ENCODE measurements at regions not wholly inside any gene's neighbourhood (a gene's known extent, or its start where the extent isn't known, plus 50 kb on each side); places are given as distances from the start of the nearest gene placed in this dataset.

- DNase-seq = no peak
- Histone ChIP-seq H3K4ac (ENCODE audit: low read depth, low read length) (no peak overlapping the region), H4K91ac (ENCODE audit: insufficient read length, low read depth, low read length) (no peak overlapping the region)
Measured at GRCh38 chr6:166814390-166814789, 142.0 kb downstream of the RNASET2 start.

More at GRCh38 chr6:166814390-166814789, 142.0 kb downstream of the RNASET2 start:
- no peaks in the 10 kb centered on the region for H3K9me3 ChIP-seq (ENCODE audit: control insufficient read depth, low read depth, low read length)
- no peak overlapping the region for H2BK5ac ChIP-seq (ENCODE audit: insufficient read length, low read length)
- TF ChIP-seq, protein P1, sequence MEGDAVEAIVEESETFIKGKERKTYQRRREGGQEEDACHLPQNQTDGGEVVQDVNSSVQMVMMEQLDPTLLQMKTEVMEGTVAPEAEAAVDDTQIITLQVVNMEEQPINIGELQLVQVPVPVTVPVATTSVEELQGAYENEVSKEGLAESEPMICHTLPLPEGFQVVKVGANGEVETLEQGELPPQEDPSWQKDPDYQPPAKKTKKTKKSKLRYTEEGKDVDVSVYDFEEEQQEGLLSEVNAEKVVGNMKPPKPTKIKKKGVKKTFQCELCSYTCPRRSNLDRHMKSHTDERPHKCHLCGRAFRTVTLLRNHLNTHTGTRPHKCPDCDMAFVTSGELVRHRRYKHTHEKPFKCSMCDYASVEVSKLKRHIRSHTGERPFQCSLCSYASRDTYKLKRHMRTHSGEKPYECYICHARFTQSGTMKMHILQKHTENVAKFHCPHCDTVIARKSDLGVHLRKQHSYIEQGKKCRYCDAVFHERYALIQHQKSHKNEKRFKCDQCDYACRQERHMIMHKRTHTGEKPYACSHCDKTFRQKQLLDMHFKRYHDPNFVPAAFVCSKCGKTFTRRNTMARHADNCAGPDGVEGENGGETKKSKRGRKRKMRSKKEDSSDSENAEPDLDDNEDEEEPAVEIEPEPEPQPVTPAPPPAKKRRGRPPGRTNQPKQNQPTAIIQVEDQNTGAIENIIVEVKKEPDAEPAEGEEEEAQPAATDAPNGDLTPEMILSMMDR (conservative IDR thresholded peaks at IDR 0.05) = no peak
- Mint-ChIP-seq H3K4me1 (no peaks in the 10 kb centered on the region), H3K27me3 (ENCODE audit: low read depth) (no peaks in the 10 kb centered on the region; the same call in 1 of the 2 replicates), H3K4me3 (no peak overlapping the region), H3K36me3 (ENCODE audit: insufficient read depth in 1 of 3, low read depth in 3 of 3) (no peaks in the 10 kb centered on the region), H3K27ac (no peak overlapping the region), H3K9me3 (no peaks in the 10 kb centered on the region)
- no peak overlapping the region for H2BK20ac ChIP-seq (ENCODE audit: low read depth, low read length, poor library complexity, severe bottlenecking)
- no CpG with 5 or more reads among the region's 7 CpGs for WGBS (ENCODE audit: extremely low coverage, insufficient read length, low lambda C conversion rate)
- no peak overlapping the region for H3K18ac ChIP-seq (ENCODE audit: insufficient read length, low read depth, low read length)
- no peak overlapping the region for H2BK120ac ChIP-seq (ENCODE audit: low read depth, low read length, poor library complexity, severe bottlenecking)
- H4K5ac ChIP-seq (ENCODE audit: insufficient read length, low read depth, low read length) = no peak overlapping the region
- H3K27me3 ChIP-seq (ENCODE audit: insufficient read depth, low read length) = no peaks in the 10 kb centered on the region
- H3K27ac ChIP-seq (ENCODE audit: insufficient read length, low read depth, low read length) = no peak overlapping the region
- H3K4me2 ChIP-seq (ENCODE audit: insufficient read depth, insufficient read length, low read length) = no peak overlapping the region
- H2BK15ac ChIP-seq (ENCODE audit: low read depth, low read length) = no peak overlapping the region
- no peak overlapping the region for H3K56ac ChIP-seq (ENCODE audit: insufficient read length, low read depth, low read length)
- H4K20me1 ChIP-seq (ENCODE audit: control insufficient read depth, insufficient read depth, insufficient read length) = no peaks in the 10 kb centered on the region
- no peak overlapping the region for H2AFZ ChIP-seq (ENCODE audit: low read length)
- H4K8ac ChIP-seq (replicated peaks; ENCODE audit: insufficient read length, low read depth, low read length) = no peak overlapping the region
- no peak overlapping the region for H3K14ac ChIP-seq (ENCODE audit: insufficient read depth, low read length)
- H3K23me2 ChIP-seq (ENCODE audit: insufficient read length, low read depth, low read length, poor library complexity, severe bottlenecking) = no peaks in the 10 kb centered on the region
- H3T11ph ChIP-seq (ENCODE audit: low read length) = no peak overlapping the region
- H3K79me2 ChIP-seq (ENCODE audit: insufficient read depth, low read length) = no peaks in the 10 kb centered on the region
- H3K4me1 ChIP-seq (ENCODE audit: insufficient read depth, low read length) = no peaks in the 10 kb centered on the region
- no peak overlapping the region for H2AK5ac ChIP-seq (ENCODE audit: insufficient read length, low read length)
- no peak overlapping the region for H2BK12ac ChIP-seq (ENCODE audit: insufficient read length, low read depth, low read length)
- no peak overlapping the region for H3K9ac ChIP-seq (ENCODE audit: extremely low read depth, insufficient read length, low read length)
- H3K79me1 ChIP-seq (ENCODE audit: insufficient read depth, low read depth, low read length, poor library complexity, severe bottlenecking) = no peaks in the 10 kb centered on the region
- no peak overlapping the region for H3K23ac ChIP-seq (ENCODE audit: insufficient read length, low read depth, low read length)

Measured in H9 (cell line).